A549 (cell line): ENCODE measurements at regions not wholly inside any gene's neighbourhood (a gene's known extent, or its start where the extent isn't known, plus 50 kb on each side); places are given as distances from the start of the nearest gene placed in this dataset.

Experiments
- CEBPB ChIP-seq, 2 experiments: fragments of >200 bp in 1 of 2; sonication (Bioruptor Twin) in 1 of 2; formaldehyde crosslinking in 1 of 2; IDR thresholded peaks; 2 replicates each; pipeline ENCODE4 v1.6.1; 2012 to 2016
- ELK1 ChIP-seq: fragments of 150-350 bp; IDR thresholded peaks from 2 replicates; pipeline ENCODE4 v1.6.1; 2014; ENCODE audit warnings: low read depth, mild to moderate bottlenecking, low read length
- HES2 ChIP-seq: fragments of >200 bp; sonication (Bioruptor Twin); formaldehyde crosslinking; IDR thresholded peaks from 2 replicates; pipeline ENCODE4 v1.6.1; 2016
- HOXA7 ChIP-seq: fragments of 250-450 bp; sonication (Bioruptor Pico); IDR thresholded peaks from 2 replicates; pipeline ENCODE4 v1.5.0; 2020; ENCODE audit warnings: mild to moderate bottlenecking, moderate library complexity
- MAFK ChIP-seq: fragments of 450-650 bp; IDR thresholded peaks from 2 replicates; pipeline ENCODE4 v1.6.1; 2014; ENCODE audit not compliant: partially characterized antibody
- POLR2A ChIP-seq: IDR thresholded peaks from 2 replicates; pipeline ENCODE4 v1.6.1; 2012; ENCODE audit warnings: mild to moderate bottlenecking, low read length
- RFX5 ChIP-seq: fragments of 450-650 bp; IDR thresholded peaks from 2 replicates; pipeline ENCODE4 v1.7.1; 2014; ENCODE audit warnings: antibody characterized with exemption, mild to moderate bottlenecking, moderate library complexity

- TF ChIP-seq HES2 (no peak), RFX5 (no peak), HOXA7 (no peak), MAFK (no peak), CEBPB (IDR thresholded peaks at IDR 0.05) (no peak), POLR2A (no peak), ELK1 (no peak)
Observed at GRCh38 chr11:47907499-47907898, 59.3 kb upstream of the NUP160 start.
